ENCODE measurements at regions not wholly inside any gene's neighbourhood (a gene's known extent, or its start where the extent isn't known, plus 50 kb on each side); places are given as distances from the start of the nearest gene placed in this dataset.
"Not testable (repeated sequence)": the region's sequence is repeated elsewhere in the genome, so short reads cannot be mapped to it uniquely, and the experiment has no call there.

DNA sequence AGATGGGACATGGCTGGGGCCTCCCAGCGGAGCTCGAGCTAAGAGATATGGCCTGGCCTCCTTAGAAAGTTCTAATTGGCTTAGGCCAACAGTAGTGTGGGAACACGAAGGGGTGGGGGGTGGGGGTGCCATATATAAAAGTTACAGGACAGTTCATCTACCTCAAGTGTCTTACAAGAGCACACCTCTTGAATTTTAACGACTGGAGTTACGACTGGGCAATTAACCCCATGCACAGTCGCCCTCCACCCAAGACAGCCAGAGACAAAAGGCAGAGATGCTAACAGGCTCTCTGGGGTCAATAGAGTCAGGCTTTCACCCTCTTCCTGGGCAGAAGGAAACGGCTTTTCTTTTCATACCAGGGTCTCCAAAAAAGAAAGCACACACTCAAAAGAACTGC is 302.2 kb downstream of the BCOR start:
- intact Hi-C loops (cut with DNase I) = no loop called here
- TF ChIP-seq, protein P1, sequence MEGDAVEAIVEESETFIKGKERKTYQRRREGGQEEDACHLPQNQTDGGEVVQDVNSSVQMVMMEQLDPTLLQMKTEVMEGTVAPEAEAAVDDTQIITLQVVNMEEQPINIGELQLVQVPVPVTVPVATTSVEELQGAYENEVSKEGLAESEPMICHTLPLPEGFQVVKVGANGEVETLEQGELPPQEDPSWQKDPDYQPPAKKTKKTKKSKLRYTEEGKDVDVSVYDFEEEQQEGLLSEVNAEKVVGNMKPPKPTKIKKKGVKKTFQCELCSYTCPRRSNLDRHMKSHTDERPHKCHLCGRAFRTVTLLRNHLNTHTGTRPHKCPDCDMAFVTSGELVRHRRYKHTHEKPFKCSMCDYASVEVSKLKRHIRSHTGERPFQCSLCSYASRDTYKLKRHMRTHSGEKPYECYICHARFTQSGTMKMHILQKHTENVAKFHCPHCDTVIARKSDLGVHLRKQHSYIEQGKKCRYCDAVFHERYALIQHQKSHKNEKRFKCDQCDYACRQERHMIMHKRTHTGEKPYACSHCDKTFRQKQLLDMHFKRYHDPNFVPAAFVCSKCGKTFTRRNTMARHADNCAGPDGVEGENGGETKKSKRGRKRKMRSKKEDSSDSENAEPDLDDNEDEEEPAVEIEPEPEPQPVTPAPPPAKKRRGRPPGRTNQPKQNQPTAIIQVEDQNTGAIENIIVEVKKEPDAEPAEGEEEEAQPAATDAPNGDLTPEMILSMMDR (IDR thresholded peaks at IDR 0.05) = no peak
- no peak overlapping the region for H3K4me3 ChIP-seq
- H3K36me3 ChIP-seq = no peaks in the 10 kb centered on the region
- no peaks in the 10 kb centered on the region for H3K27me3 ChIP-seq (ENCODE audit: low read depth)
- ATAC-seq (no peak), DNase-seq (no peak)
- H3K4me1 ChIP-seq = no peaks in the 10 kb centered on the region
- H3K27ac ChIP-seq = no peak overlapping the region
- H3K9me3 ChIP-seq = no peaks in the 10 kb centered on the region

DNA sequence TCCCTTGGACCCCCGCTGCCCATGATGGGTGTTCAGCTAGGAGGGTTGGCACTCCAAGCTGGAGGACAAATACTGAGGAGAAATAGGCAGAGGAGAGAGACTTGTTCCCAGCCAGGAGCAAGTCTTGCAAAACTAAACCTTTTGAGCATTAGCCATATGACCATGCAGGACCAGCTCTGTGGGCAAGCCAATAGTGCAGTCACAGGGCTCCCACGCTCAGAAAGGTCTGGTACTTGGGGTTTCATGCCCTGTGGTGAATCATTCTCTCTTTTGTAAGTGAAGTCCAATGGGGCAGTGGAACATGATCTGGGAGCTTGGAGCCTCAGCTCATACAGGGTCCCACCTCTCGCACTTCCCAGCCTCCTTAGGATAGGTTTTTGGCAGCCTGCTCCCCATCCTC is 300.9 kb downstream of the BCOR start:
- Histone ChIP-seq H3K4me3 (no peak overlapping the region), H3K27me3 (ENCODE audit: low read depth) (no peaks in the 10 kb centered on the region), H3K36me3 (no peaks in the 10 kb centered on the region), H3K27ac (no peak overlapping the region), H3K9me3 (no peaks in the 10 kb centered on the region), H3K4me1 (no peaks in the 10 kb centered on the region)
- DNase-seq (no peak), ATAC-seq (no peak)
- TF ChIP-seq, protein P1 (IDR thresholded peaks at IDR 0.05) = no peak
- intact Hi-C loops (cut with DNase I) = no loop called here

DNA sequence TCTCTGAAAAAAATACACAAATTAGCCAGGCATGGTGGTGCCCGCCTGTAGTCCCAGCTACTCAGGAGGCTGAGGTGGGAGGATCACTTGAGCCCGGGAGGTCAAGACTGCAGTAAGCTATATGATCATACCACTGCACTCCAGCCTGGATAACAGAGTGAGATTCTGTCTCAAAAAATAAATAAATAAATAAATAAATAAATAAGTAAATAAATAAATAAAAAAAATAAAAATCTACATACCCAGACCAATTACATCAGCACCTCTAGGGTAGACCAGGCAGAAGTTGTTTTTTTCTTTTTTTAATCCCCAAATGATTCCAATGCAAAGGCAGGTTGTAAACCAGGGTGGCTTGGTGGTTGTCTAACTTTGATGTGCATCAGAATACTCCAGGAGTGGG is 299.3 kb downstream of the BCOR start:
- H3K27ac ChIP-seq; H3K9me3 ChIP-seq; DNase-seq; intact Hi-C loops (cut with DNase I); H3K27me3 ChIP-seq (ENCODE audit: low read depth); H3K4me1 ChIP-seq; ATAC-seq; H3K36me3 ChIP-seq; H3K4me3 ChIP-seq: not testable (repeated sequence)

DNA sequence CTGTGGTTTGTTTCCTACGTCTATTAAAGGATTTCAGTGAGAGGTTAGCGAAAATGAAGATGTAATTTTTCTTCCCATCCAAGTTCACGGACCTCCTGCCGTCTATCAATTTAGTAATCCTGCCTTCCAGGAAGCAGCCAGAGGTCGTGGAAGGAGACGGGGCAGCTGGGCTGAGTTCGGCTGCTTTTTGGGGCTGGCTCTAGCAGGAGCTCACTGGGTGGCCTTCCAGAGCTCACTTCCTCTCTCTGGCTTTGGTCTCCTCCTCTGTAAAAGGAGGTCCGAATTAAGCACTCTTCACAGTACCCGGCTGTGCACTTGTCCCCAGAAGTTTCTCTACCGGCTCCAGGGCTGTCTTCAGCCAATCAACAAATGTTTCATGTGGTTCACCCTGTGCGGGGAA is 295.4 kb downstream of the BCOR start:
- H3K27ac ChIP-seq = no peak overlapping the region
- no peak for ATAC-seq
- no peaks in the 10 kb centered on the region for H3K4me1 ChIP-seq
- no peaks in the 10 kb centered on the region for H3K36me3 ChIP-seq
- TF ChIP-seq, protein P1 (IDR thresholded peaks at IDR 0.05) = no peak
- H3K27me3 ChIP-seq (ENCODE audit: low read depth) = no peaks in the 10 kb centered on the region
- no peak for DNase-seq
- no peak overlapping the region for H3K4me3 ChIP-seq
- intact Hi-C loops (cut with DNase I) = no loop called here
- H3K9me3 ChIP-seq = no peaks in the 10 kb centered on the region

DNA sequence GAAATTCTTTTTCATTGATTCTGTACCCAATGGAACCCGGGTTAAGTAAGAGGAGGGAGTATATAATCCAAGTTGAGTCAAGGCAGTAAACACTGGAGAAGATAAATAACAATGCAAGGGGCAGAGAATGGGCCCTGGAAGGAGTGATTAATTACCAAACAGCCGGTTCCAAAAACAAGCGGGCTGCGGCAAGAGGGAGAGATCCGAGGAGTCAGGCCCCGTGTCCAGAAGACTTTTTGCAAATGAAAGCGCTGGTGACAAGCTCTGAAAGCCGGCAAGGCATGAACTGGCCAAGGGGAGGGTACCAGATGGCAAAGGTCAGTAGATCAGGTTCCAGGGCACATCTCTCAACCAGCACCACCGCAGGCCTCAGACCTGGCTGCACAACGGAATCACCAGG is 294.9 kb downstream of the BCOR start:
- H3K27me3 ChIP-seq (ENCODE audit: low read depth) = no peaks in the 10 kb centered on the region
- H3K4me3 ChIP-seq = no peak overlapping the region
- no peaks in the 10 kb centered on the region for H3K36me3 ChIP-seq
- intact Hi-C loops (cut with DNase I) = no loop called here
- no peaks in the 10 kb centered on the region for H3K9me3 ChIP-seq
- no peak for DNase-seq
- no peaks in the 10 kb centered on the region for H3K4me1 ChIP-seq
- no peak for ATAC-seq
- H3K27ac ChIP-seq = no peak overlapping the region
- TF ChIP-seq, protein P1 (IDR thresholded peaks at IDR 0.05) = no peak

DNA sequence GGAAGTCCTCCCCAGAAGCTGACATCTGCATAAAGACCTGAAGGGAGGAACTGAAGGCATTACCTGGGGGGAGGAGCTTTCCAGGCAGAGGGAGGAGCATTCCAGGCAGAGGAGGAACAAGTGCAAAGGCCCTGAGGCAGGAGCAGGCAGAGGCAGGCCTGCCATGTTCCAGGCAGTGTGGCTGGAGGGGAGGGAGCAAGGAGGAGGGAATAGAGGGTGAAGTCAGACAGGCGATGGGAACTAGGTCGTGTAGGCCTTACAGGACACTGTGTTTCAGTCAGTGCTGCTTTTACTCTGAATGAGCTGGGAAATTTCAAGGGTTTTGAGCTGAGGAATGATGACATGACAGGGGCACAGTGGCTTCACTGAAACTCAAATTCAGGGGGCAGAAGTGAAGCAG is 292.7 kb downstream of the BCOR start:
- H3K36me3 ChIP-seq = no peaks in the 10 kb centered on the region
- no peaks in the 10 kb centered on the region for H3K27me3 ChIP-seq (ENCODE audit: low read depth)
- no peaks in the 10 kb centered on the region for H3K9me3 ChIP-seq
- ATAC-seq = no peak
- no peak overlapping the region for H3K27ac ChIP-seq
- no peak overlapping the region for H3K4me3 ChIP-seq
- no peaks in the 10 kb centered on the region for H3K4me1 ChIP-seq
- DNase-seq = no peak
- TF ChIP-seq, protein P1 (IDR thresholded peaks at IDR 0.05) = no peak
- intact Hi-C loops (cut with DNase I) = no loop called here

Data from lower lobe of right lung (tissue), 2 donors.